ENCODE measurements at regions not wholly inside any gene's neighbourhood (a gene's known extent, or its start where the extent isn't known, plus 50 kb on each side); places are given as distances from the start of the nearest gene placed in this dataset.
"Not testable (repeated sequence)": the region's sequence is repeated elsewhere in the genome, so short reads cannot be mapped to it uniquely, and the experiment has no call there.

DNA sequence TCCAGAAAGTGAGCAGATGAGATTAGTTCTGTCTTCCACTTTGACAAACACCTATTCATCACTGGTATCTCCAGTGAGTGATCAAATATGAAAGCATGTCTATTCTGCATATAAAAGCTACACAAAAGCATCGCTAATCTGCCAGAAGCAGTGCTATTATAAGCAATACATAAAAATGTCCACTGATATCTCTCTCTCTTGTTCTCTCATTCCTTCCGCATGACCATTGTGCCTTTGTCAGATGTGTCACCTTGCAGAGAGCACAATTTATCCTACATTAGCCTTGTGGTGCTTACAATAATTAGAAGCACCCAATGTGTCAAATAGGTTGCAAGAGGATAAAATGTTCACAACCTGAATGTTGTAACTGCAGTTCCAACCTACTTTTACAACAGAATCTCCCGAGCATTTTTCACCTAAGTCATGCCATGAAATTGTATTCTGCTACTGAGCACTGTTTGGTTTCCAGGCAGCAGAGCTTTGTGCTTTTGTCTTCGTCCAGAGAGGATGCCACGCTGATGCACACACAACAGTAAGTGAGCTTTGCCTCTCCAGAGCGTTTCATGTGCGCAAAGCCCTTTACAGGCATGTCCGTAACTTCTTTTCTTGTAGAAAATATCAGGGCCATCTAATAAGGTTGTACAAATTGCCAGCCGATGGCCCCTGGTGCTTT, 198.7 kb upstream of the PLD5 start:
- peak; percentile 27 for DNase-seq

GRCh38 chr1:242718967-242719366, 194.5 kb upstream of the PLD5 start:
- no peak for DNase-seq

- DNase-seq, result no peak
Observed at GRCh38 chr1:242712248-242712647, 187.8 kb upstream of the PLD5 start.

GRCh38 chr1:242710847-242711246, 186.3 kb upstream of the PLD5 start:
- no peak for DNase-seq

DNA sequence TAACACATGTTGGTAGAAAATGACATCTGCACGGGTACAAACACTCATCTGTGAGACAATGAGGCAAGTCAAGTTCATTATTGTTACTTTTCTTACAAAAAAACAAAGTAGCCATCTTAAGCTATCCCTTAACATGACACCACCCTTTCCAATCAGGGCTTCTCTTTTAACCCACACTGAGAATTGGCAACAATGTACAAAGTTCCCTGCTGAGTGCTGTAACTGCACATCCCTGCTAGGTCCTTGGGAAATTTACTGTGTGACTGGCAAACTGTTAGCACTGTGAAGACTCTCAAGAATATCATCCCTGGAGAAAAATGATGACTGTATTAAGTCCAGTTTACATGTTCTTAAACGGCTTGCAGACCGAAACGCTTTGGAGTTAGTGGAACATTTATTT, 185.8 kb upstream of the PLD5 start:
- no peak for DNase-seq

DNA sequence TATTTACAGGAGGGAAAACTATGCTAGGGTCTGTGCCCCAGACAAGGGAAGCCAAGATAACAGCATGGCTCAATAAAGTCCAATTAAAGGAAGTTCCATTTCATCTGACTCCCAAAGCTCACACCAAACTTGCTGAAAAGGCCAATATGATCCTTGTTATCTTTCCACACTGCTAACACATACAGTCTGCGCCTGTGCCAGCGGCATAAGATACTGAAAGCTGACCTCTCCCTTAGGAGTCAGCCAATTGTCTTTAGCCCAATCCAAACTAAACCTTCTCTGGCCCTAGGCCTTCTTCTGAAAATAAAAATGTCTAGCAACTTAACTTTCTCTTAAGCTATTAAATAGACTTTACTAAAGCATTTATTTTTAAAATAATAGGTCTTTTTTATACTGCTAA, 179.0 kb upstream of the PLD5 start:
- DNase-seq, result no peak

GRCh38 chr1:242692988-242693387, 168.5 kb upstream of the PLD5 start:
- DNase-seq, result no peak

- peak; percentile 59 for DNase-seq
Observed at GRCh38 chr1:242691610-242691945, 167.1 kb upstream of the PLD5 start.

DNA sequence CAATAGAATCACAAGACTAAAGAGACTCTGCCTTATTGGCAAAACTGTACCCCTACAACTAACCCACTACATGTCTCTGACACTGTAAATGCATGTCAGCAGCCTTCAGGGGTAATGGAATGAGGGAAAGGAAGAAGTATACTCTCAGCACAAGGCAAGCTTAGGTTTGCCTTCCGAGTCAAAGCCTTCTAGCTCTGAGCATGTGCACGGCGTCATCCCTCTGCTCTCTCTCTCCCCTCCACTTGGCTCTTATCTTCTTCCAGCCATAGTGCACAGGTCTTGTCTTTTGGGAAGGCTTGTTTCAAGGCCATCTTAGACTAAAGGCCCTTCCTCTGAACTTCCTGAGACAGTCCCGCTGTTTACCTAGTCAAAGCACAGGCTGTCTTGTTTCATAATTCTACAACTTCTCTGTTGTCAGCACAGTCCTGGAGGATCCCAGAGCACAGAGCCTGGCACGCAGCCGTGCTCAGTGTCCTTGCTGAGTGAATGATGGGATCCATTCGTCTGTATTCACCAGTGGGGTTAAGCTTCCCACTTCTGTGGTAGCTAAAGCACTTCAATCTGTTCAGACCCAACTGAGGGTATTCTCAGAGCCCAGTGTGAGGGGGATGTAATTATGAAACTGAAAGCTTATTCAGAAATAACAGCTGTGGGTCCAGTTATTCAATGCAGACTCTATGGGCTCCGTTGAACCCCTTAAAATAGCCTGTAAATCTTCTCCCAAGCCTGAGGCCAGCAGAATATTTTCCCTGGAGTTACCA, 166.5 kb upstream of the PLD5 start:
- DNase-seq, result no peak

GRCh38 chr1:242689378-242689777, 164.9 kb upstream of the PLD5 start:
- DNase-seq, result no peak

- no peak for DNase-seq
Observed at GRCh38 chr1:242674951-242675645, 150.6 kb upstream of the PLD5 start.

- no peak for DNase-seq
Observed at GRCh38 chr1:242673652-242674051, 149.2 kb upstream of the PLD5 start.

GRCh38 chr1:242673165-242673564, 148.7 kb upstream of the PLD5 start:
- not testable (repeated sequence) for DNase-seq

- DNase-seq, result peak; percentile 21
Observed at GRCh38 chr1:242670019-242670418, 145.5 kb upstream of the PLD5 start.

GRCh38 chr1:242662886-242663285, 138.4 kb upstream of the PLD5 start:
- DNase-seq, result peak; percentile 74

DNA sequence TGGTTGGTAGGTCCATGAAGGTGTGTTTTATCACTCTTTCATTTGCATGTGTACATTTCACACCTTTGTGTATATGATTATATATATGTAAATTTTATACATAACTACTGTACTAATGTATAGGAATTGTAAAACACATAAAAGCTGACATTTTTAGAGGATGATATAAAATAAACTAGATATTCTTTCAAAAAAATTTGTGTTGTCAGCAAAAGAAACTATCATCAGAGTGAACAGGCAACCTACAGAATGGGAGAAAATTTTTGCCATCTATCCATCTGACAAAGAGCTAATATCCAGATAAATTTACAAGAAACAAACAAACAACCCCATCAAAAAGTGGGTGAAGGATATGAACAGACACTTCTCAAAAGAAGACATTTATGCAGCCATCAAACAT, 129.3 kb upstream of the PLD5 start:
- not testable (repeated sequence) for DNase-seq

DNA sequence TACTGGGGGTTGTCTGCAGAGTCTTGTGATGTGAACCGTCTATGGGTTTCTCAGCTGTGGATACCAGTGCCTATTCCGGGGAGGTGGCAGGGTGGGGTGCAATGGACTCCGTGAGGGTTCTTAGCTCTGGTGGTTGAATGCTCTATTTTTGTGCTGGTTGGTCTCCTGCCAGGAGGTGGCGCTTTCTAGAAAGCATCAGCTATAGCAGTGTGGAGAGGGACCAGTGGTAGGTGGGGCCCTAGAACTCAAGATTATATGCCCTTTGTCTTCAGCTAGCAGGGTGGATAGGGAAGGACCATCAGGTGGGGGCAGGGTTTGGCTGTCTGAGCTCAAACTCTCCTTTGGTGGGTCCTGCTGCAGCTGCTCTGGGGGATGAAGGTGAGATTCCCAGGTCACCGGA, 127.3 kb upstream of the PLD5 start:
- DNase-seq, result peak; percentile 73

GRCh38 chr1:242641461-242641860, 117.0 kb upstream of the PLD5 start:
- no peak for DNase-seq

DNA sequence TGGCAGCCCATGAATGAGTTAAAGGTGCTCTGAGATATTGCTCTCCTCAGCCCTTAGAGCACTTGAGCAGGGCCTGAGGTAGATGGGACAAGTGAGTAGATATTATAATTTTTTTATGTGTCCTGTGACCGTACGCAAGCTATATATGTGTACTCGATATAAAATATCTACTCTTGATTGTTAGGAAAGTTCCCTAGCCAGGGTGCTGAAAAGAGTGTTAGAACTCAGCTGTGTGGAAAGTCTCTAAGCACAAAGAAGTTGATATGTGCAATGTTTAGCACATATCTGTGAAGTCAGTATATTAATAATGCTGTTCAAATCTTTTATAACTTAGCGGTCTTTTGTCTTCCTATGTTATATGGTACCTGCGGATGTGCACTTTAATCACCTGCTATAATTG, 114.6 kb upstream of the PLD5 start:
- no peak for DNase-seq

DNA sequence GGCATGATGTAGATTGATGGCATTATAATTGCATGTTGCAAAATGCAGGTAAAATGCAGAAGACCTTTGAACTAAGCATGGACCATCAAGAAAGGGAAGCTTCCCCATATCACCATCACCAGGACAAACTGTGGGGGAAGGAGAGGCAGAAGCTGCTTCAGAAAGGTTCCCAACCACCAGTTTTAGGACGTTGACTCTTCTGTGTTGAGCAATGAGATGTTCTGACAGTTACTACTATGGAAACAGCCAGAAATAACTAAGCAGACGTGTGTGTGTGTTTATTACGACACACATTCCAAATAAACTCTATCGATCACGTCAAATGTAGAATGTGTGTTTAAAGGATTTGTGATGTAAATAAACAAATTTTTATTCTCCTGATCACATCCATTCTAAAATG, 110.2 kb upstream of the PLD5 start:
- DNase-seq, result no peak

GRCh38 chr1:242629396-242629795, 104.9 kb upstream of the PLD5 start:
- peak; percentile 3 for DNase-seq

DNA sequence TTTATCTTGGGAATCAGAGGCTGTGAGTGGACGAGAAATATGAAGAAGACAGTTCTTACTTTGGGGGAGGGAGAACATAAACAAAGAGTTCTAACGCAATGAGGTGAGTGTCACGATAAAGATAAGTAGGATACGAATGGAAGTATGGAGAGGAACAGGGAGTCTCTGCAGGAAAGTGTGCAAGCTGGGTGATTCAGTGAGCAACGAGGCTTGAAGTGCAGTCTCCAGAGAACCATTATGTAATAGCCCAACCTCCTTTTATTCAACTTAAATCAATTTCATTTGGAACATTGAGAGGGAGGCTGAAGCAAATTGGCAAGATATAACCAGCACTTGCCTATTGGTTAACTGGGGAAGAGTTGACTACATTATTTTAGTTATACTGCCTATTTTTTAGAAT, 99.3 kb upstream of the PLD5 start:
- no peak for DNase-seq

GRCh38 chr1:242623119-242623518, 98.6 kb upstream of the PLD5 start:
- no peak for DNase-seq

DNA sequence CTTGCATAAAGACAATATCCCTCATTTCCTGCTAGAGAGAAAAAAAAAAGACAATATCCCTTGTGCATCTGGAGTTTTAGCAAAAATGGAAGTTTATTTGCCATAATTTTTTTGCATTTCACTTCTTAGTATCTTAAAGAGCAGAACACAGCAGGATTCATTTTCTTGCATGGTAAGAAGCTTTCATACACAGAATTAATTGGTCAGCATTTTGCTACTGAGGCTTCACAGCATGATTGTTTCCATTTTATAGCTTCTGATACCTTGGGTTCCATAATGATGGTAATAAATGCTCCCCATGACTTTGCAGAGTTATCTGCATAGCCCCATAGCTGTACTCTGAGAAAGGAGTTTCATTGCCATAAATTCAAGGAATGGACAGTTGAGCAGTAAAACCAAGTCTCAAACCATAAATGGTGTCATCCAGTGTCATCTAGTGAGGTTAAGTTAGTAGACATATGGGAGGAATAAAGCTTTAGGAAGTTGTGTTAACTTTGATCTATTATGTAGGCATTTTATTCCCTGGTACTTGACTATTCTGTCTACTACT, 88.8 kb upstream of the PLD5 start:
- no peak for DNase-seq
